ENCODE measurements at regions not wholly inside any gene's neighbourhood (a gene's known extent, or its start where the extent isn't known, plus 50 kb on each side); places are given as distances from the start of the nearest gene placed in this dataset.
A peak's percentile ranks its signal among the peaks of the same experiment; 100 is the strongest.
"Not testable (repeated sequence)": the region's sequence is repeated elsewhere in the genome, so short reads cannot be mapped to it uniquely, and the experiment has no call there.

GRCh38 chr1:206314951-206315636, 111.8 kb downstream of the SRGAP2 start:
- not testable (repeated sequence) for DNase-seq

GRCh38 chr1:206316901-206317300, 113.6 kb downstream of the SRGAP2 start:
- not testable (repeated sequence) for DNase-seq

GRCh38 chr1:206317878-206318514, 114.7 kb downstream of the SRGAP2 start:
- not testable (repeated sequence) for DNase-seq

- not testable (repeated sequence) for DNase-seq
Measured at GRCh38 chr1:206320227-206320626, 116.9 kb downstream of the SRGAP2 start.

GRCh38 chr1:206326159-206326939, 123.0 kb downstream of the SRGAP2 start:
- not testable (repeated sequence) for DNase-seq

GRCh38 chr1:206331597-206331996, 128.3 kb downstream of the SRGAP2 start:
- not testable (repeated sequence) for DNase-seq

- not testable (repeated sequence) for DNase-seq
Measured at GRCh38 chr1:206333316-206333715, 130.0 kb downstream of the SRGAP2 start.

GRCh38 chr1:206333897-206334296, 130.6 kb downstream of the SRGAP2 start:
- not testable (repeated sequence) for DNase-seq

- DNase-seq = not testable (repeated sequence)
Measured at GRCh38 chr1:206334481-206334880, 131.1 kb downstream of the SRGAP2 start.

GRCh38 chr1:206335162-206335561, 131.8 kb downstream of the SRGAP2 start:
- DNase-seq = not testable (repeated sequence)

- DNase-seq = not testable (repeated sequence)
Measured at GRCh38 chr1:206335875-206336846, 132.8 kb downstream of the SRGAP2 start.

GRCh38 chr1:206337024-206337423, 133.3 kb upstream of the IKBKE start:
- not testable (repeated sequence) for DNase-seq

- not testable (repeated sequence) for DNase-seq
Measured at GRCh38 chr1:206350493-206351275, 119.6 kb upstream of the IKBKE start.

GRCh38 chr1:206351276-206352052, 118.8 kb upstream of the IKBKE start:
- not testable (repeated sequence) for DNase-seq

GRCh38 chr1:206356310-206356709, 114.0 kb upstream of the IKBKE start:
- DNase-seq = not testable (repeated sequence)

- peak; percentile 27 for DNase-seq
Measured at GRCh38 chr1:206357962-206358361, 112.3 kb upstream of the IKBKE start.

- not testable (repeated sequence) for DNase-seq
Measured at GRCh38 chr1:206358771-206359170, 111.5 kb upstream of the IKBKE start.

- DNase-seq = not testable (repeated sequence)
Measured at GRCh38 chr1:206359377-206359776, 110.9 kb upstream of the IKBKE start.

- not testable (repeated sequence) for DNase-seq
Measured at GRCh38 chr1:206361978-206362543, 108.2 kb upstream of the IKBKE start.

GRCh38 chr1:206362994-206363393, 107.3 kb upstream of the IKBKE start:
- DNase-seq = not testable (repeated sequence)

All from stimulated activated CD4-positive, alpha-beta T cell treated with anti-CD3 and anti-CD28 coated beads, Interleukin-4, amount 100 ng/mL, for 1 hour (primary cell).